Heart left ventricle (tissue), 16 donors: ENCODE measurements at regions not wholly inside any gene's neighbourhood (a gene's known extent, or its start where the extent isn't known, plus 50 kb on each side); places are given as distances from the start of the nearest gene placed in this dataset.
A peak's percentile ranks its signal among the peaks of the same experiment; 100 is the strongest.
"Not testable (repeated sequence)": the region's sequence is repeated elsewhere in the genome, so short reads cannot be mapped to it uniquely, and the experiment has no call there.

Experiments used
- ATAC-seq, 4 donors: fragments of 200-7000 bp; cut with Tn5 transposase; one replicate each; pipeline ENCODE4 v1.9.1; 2020 to 2022; ENCODE audit warnings: moderate library complexity in 4 of 4, mild to moderate bottlenecking in 3 of 4, moderate number of reproducible peaks in 1 of 4
- DNase-seq, 5 donors: peaks; one replicate each; pipeline ENCODE4 v3.0.0-alpha.2; 2020
- H3K27ac ChIP-seq, 12 donors: fragments of 200-600 bp; sonication (generic) in 4 of 12; one replicate each; pipeline versions ENCODE4 v1.5.0 to v1.8.0; 2016 to 2022; ENCODE audit warnings: mild to moderate bottlenecking in 2 of 12
- H3K27me3 ChIP-seq, 9 donors: fragments of 200-600 bp; sonication (generic) in 2 of 9; one replicate each; pipeline versions ENCODE4 v1.5.1 to v1.8.0; 2016 to 2022; ENCODE audit warnings: mild to moderate bottlenecking in 3 of 9
- H3K36me3 ChIP-seq, 9 donors: fragments of 200-600 bp; sonication (generic) in 2 of 9; one replicate each; pipeline versions ENCODE4 v1.5.0 to v1.8.0; 2018 to 2022; ENCODE audit warnings: mild to moderate bottlenecking in 2 of 9
- H3K4me1 ChIP-seq, 12 donors: fragments of 200-600 bp; sonication (generic) in 4 of 12; one replicate each; pipeline versions ENCODE4 v1.5.0 to v1.8.0; 2016 to 2022; ENCODE audit warnings: mild to moderate bottlenecking in 3 of 12
- H3K4me3 ChIP-seq, 12 donors: fragments of 200-600 bp; sonication (generic) in 4 of 12; one replicate each; pipeline versions ENCODE4 v1.5.0 to v1.8.0; 2017 to 2022; ENCODE audit warnings: mild to moderate bottlenecking in 9 of 12, moderate library complexity in 4 of 12
- H3K9me3 ChIP-seq, 12 donors: fragments of 200-600 bp; sonication (generic) in 4 of 12; one replicate each; pipeline versions ENCODE4 v1.5.0 to v1.8.0; 2016 to 2022; ENCODE audit warnings: mild to moderate bottlenecking in 1 of 12
- POLR2A ChIP-seq, 2 donors: fragments of 450-650 bp; IDR thresholded peaks; one replicate each; pipeline ENCODE4 v1.6.1; 2017; ENCODE audit warnings: antibody characterized with exemption in 2 of 2, mild to moderate bottlenecking in 2 of 2, moderate library complexity in 2 of 2
- WGBS, 4 donors: extraction: QIAGEN DNeasy Blood & Tissue Kit in 2 of 4; methylation state at CpG; one replicate each; pipeline versions ENCODE4 v1.1.5 to v1.1.7; 2013 to 2018; 5-methylcytosine and 5-hydroxymethylcytosine counted together
- intact Hi-C, 10 donors: fragments of 100-400 bp; cut with DNase I; formaldehyde crosslinking; loops; one replicate each; pipeline versions ENCODE4 v1.11.1 to v1.14.2; 2022
- TF ChIP-seq, protein P1 (sequence below), 12 donors: fragments of 200-600 bp; sonication (generic) in 4 of 12; IDR thresholded peaks; one replicate each; pipeline versions ENCODE4 v1.5.0 to v1.8.0; 2018 to 2022; ENCODE audit warnings: antibody characterized with exemption in 12 of 12, mild to moderate bottlenecking in 5 of 12
- donor health status: ischemic (EF 13 %, LVEDD 7.1; RV severe dilation, severe dysfunction).
- donor health status: healthy with polysubstance abuse.
- donor health status: DM: no; HTN: yes; CAD: no.
- donor health status: DM: no; HTN: no; CAD: no.
- donor health status: ischemic (EF 25% LVEDD 6.9; RV normal size, moderate dysfunction).
- donor health status: ischemic (EF 25% LVEDD 5.7; RV mildly dilated, moderate dysfunction).
- donor health status: healthy.
- donor health status: DM: yes; HTN: yes; CAD: no.
- donor health status: ischemic (EF 35%, LVEDD 5.7; RV mildly dilated, moderate dysfunction).
- donor health status: nonischemic (EF 11% LVEDD 7.7; RV severe dilation, severe dysfunction).
- donor health status: DM: yes; HTN: yes; CAD: no.
- donor health status: PGD.
- donor health status: ischemic (EF 29% LVEDD 5.4; RV normal size, mild dysfunction).
- donor health status: nonischemic (EF 23%, LVEDD 6.1; RV moderate dilation, normal function).

DNA sequence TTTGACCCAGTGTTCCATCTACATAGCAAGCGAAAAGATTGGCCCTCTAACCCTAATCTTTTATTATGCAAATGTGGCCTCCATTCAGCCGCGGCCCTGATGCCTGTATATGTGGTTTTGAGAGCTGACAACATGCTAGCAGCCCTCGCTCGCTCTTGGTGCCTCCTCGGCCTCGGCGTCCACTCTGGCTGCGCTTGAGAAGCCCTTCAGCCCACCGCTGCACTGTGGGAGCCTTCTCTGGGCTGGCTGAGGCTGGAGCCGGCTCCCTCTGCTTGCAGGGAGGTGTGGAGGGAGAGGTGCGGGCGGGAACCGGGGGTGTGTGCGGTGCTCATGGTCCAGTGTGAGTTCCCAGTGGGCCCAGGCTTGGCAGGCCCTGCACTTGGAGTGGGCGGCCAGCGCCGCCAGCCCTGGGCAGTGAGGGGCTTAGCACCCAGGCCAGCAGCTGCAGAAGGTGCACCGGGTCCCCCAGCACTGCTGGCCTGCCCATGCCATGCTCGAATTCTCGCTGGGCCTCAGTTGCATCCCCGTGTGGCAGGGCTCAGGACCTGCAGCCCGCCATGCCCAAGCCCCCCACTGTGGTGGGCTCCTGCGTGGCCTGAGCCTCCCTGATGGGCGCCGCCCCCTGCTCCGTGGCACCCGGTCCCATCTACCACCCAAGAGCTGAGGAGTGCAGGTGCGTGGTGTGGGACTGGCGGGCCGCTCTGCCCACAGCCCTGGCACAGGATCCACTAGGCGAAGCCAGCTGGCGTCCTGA, 757.5 kb upstream of the CTNND2 start:
- H3K27ac ChIP-seq = no peak overlapping the region
- H3K36me3 ChIP-seq = no peaks in the 10 kb centered on the region
- H3K4me1 ChIP-seq = no peaks in the 10 kb centered on the region
- H3K4me3 ChIP-seq = no peak overlapping the region
- WGBS, 4 donors = 87 to 92% (median 89%) methylated on average over 28 to 33 of the region's 33 CpGs
- TF ChIP-seq POLR2A (IDR thresholded peaks at IDR 0.05) = no peak
- TF ChIP-seq, protein P1, sequence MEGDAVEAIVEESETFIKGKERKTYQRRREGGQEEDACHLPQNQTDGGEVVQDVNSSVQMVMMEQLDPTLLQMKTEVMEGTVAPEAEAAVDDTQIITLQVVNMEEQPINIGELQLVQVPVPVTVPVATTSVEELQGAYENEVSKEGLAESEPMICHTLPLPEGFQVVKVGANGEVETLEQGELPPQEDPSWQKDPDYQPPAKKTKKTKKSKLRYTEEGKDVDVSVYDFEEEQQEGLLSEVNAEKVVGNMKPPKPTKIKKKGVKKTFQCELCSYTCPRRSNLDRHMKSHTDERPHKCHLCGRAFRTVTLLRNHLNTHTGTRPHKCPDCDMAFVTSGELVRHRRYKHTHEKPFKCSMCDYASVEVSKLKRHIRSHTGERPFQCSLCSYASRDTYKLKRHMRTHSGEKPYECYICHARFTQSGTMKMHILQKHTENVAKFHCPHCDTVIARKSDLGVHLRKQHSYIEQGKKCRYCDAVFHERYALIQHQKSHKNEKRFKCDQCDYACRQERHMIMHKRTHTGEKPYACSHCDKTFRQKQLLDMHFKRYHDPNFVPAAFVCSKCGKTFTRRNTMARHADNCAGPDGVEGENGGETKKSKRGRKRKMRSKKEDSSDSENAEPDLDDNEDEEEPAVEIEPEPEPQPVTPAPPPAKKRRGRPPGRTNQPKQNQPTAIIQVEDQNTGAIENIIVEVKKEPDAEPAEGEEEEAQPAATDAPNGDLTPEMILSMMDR (IDR thresholded peaks at IDR 0.05) = no peak
- peak in 1 of 4 donors; percentile 33 for ATAC-seq
- no peak for DNase-seq
- peaks cover 0 to 24% (median 6%) of the 10 kb centered on the region in 12 donors for H3K9me3 ChIP-seq
- H3K27me3 ChIP-seq = no peaks in the 10 kb centered on the region
- intact Hi-C loops = no loop called here

GRCh38 chr5:12660279-12661107, 756.2 kb upstream of the CTNND2 start:
- H3K4me3 ChIP-seq, ATAC-seq, intact Hi-C loops, H3K27ac ChIP-seq, H3K4me1 ChIP-seq, H3K27me3 ChIP-seq, DNase-seq, H3K36me3 ChIP-seq: not testable (repeated sequence)
- H3K9me3 ChIP-seq = peaks cover 0 to 25% (median 6%) of the 10 kb centered on the region in 12 donors
- WGBS, 4 donors = 86 to 93% (median 89%) methylated on average over 23 to 24 of the region's 24 CpGs

- ATAC-seq (no peak), DNase-seq (no peak)
- H3K27ac ChIP-seq = no peak overlapping the region
- 79 to 88% (median 86%) methylated on average over 4 of the region's 4 CpGs for WGBS, 4 donors
- no peaks in the 10 kb centered on the region for H3K4me1 ChIP-seq
- TF ChIP-seq, protein P1 (IDR thresholded peaks at IDR 0.05) = no peak
- no peak for TF ChIP-seq POLR2A (IDR thresholded peaks at IDR 0.05)
- intact Hi-C loops = no loop called here
- no peaks in the 10 kb centered on the region for H3K27me3 ChIP-seq
- peaks cover 0 to 25% (median 6%) of the 10 kb centered on the region in 12 donors for H3K9me3 ChIP-seq
- no peaks in the 10 kb centered on the region for H3K36me3 ChIP-seq
- H3K4me3 ChIP-seq = no peak overlapping the region
Measured at GRCh38 chr5:12659686-12660085, 755.4 kb upstream of the CTNND2 start.

GRCh38 chr5:12658871-12659446, 754.7 kb upstream of the CTNND2 start:
- H3K27me3 ChIP-seq = no peaks in the 10 kb centered on the region
- no peaks in the 10 kb centered on the region for H3K36me3 ChIP-seq
- no peak overlapping the region for H3K27ac ChIP-seq
- DNase-seq (no peak), ATAC-seq (no peak)
- intact Hi-C loops = no loop called here
- H3K9me3 ChIP-seq = peaks cover 0 to 25% (median 6%) of the 10 kb centered on the region in 12 donors
- H3K4me3 ChIP-seq = no peak overlapping the region
- TF ChIP-seq POLR2A (IDR thresholded peaks at IDR 0.05) = no peak
- TF ChIP-seq, protein P1 (IDR thresholded peaks at IDR 0.05) = no peak
- 71 to 77% (median 75%) methylated on average over 4 of the region's 4 CpGs for WGBS, 4 donors
- no peaks in the 10 kb centered on the region for H3K4me1 ChIP-seq

GRCh38 chr5:12657914-12658474, 753.7 kb upstream of the CTNND2 start:
- H3K4me1 ChIP-seq, ATAC-seq, H3K27ac ChIP-seq, H3K4me3 ChIP-seq, intact Hi-C loops, H3K36me3 ChIP-seq, DNase-seq, H3K27me3 ChIP-seq: not testable (repeated sequence)
- H3K9me3 ChIP-seq = peaks cover 0 to 22% (median 6%) of the 10 kb centered on the region in 12 donors
- 64 to 69% (median 68%) methylated on average over 4 of the region's 4 CpGs for WGBS, 4 donors
